GM23248 (cell line): ENCODE measurements at regions not wholly inside any gene's neighbourhood (a gene's known extent, or its start where the extent isn't known, plus 50 kb on each side); places are given as distances from the start of the nearest gene placed in this dataset.

Source experiments
- EZH2 ChIP-seq: fragments of 200-600 bp; sonication (generic); IDR thresholded peaks from 2 replicates; pipeline ENCODE4 v1.6.1; 2018; ENCODE audit warnings: antibody characterized with exemption, mild to moderate bottlenecking; ENCODE audit not compliant: insufficient read depth, poor library complexity, severe bottlenecking
- EZH2phosphoT487 ChIP-seq: fragments of 200-600 bp; sonication (generic); IDR thresholded peaks from 2 replicates; pipeline ENCODE4 v1.6.1; 2018; ENCODE audit warnings: antibody characterized with exemption, moderate library complexity, mild to moderate bottlenecking, low read depth; ENCODE audit not compliant: insufficient read depth

GRCh38 chr2:193966590-193966989 lies 1690.4 kb upstream of the SLC39A10 start:
- TF ChIP-seq EZH2 (no peak), EZH2phosphoT487 (no peak)
